Astrocyte of the spinal cord (primary cell): ENCODE measurements at regions not wholly inside any gene's neighbourhood (a gene's known extent, or its start where the extent isn't known, plus 50 kb on each side); places are given as distances from the start of the nearest gene placed in this dataset.
"Not testable (repeated sequence)": the region's sequence is repeated elsewhere in the genome, so short reads cannot be mapped to it uniquely, and the experiment has no call there.

Experiments
- DNase-seq: peaks from one replicate; pipeline ENCODE4 v3.0.0; 2011; ENCODE audit warnings: low read depth, low spot score
- H3K4me3 ChIP-seq: 2 replicates; pipeline ENCODE4 v1.5.1; 2011; ENCODE audit warnings: low read depth, mild to moderate bottlenecking, low read length, moderate library complexity
- in situ Hi-C: cut with HindIII; loops from 2 replicates; pipeline ENCODE4 v1.10.0; 2017; ENCODE audit warnings: low sequenced_read_pairs
- TF ChIP-seq, protein P1 (sequence below): IDR thresholded peaks from 2 replicates; pipeline ENCODE4 v1.5.1; 2012; ENCODE audit warnings: low read depth, mild to moderate bottlenecking, low read length, inconsistent platforms

GRCh38 chr18:38186491-38186890, 620.9 kb upstream of the CELF4 start:
- no peak for DNase-seq
- H3K4me3 ChIP-seq: no peak overlapping the region
- in situ Hi-C loops: no loop called here
- TF ChIP-seq, protein P1, sequence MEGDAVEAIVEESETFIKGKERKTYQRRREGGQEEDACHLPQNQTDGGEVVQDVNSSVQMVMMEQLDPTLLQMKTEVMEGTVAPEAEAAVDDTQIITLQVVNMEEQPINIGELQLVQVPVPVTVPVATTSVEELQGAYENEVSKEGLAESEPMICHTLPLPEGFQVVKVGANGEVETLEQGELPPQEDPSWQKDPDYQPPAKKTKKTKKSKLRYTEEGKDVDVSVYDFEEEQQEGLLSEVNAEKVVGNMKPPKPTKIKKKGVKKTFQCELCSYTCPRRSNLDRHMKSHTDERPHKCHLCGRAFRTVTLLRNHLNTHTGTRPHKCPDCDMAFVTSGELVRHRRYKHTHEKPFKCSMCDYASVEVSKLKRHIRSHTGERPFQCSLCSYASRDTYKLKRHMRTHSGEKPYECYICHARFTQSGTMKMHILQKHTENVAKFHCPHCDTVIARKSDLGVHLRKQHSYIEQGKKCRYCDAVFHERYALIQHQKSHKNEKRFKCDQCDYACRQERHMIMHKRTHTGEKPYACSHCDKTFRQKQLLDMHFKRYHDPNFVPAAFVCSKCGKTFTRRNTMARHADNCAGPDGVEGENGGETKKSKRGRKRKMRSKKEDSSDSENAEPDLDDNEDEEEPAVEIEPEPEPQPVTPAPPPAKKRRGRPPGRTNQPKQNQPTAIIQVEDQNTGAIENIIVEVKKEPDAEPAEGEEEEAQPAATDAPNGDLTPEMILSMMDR: no peak

GRCh38 chr18:38174594-38174993, 609.0 kb upstream of the CELF4 start:
- TF ChIP-seq, protein P1: no peak

DNA sequence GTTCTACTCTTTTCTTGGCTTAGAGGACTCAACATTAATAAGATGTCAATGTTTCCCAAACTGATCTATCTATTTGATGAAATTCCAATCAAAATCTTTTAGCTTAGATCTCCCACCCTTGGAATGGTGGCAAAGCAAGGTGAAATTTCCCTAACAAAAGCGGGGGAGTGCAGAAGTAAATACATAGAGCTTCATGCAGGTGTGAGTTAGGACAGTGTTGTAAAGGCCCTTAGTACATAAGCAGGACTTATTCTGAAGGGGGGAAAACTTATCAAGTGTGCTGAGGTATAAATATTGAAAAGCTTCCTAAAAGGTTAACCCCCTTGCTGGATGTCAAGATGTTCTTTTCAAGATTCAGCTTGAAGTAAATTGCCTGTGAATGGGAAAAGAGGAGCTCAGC, 608.6 kb upstream of the CELF4 start:
- in situ Hi-C loops: no loop called here
- TF ChIP-seq, protein P1: no peak
- DNase-seq: no peak
- no peak overlapping the region for H3K4me3 ChIP-seq

More at GRCh38 chr18:38174594-38174993, 609.0 kb upstream of the CELF4 start:
- H3K4me3 ChIP-seq: no peak overlapping the region
- in situ Hi-C loops: no loop called here
- DNase-seq: no peak

DNA sequence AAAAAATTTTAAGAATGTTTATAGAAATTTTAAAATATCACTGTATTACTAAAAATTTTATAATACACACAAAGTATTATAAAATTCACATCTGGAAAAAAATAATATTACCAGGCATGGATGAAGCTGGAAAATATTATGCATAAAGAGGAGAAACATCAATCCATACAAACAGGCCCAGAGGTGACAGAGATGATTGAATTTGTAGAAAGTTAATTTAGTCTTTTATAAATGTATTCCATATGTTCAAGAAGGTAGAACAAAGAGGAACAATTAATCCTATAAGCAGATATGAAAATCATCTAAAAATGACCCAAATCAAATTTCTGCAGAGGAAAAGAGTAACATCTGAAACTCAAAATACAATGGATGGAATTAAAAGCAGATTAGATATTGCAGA, 605.2 kb upstream of the CELF4 start:
- DNase-seq: no peak
- TF ChIP-seq, protein P1: no peak
- in situ Hi-C loops: no loop called here

GRCh38 chr18:38167623-38168022, 602.0 kb upstream of the CELF4 start:
- TF ChIP-seq, protein P1: no peak
- H3K4me3 ChIP-seq: no peak overlapping the region
- in situ Hi-C loops: no loop called here
- DNase-seq: no peak

More for the DNA sequence above, 605.2 kb upstream of the CELF4 start:
- H3K4me3 ChIP-seq: no peak overlapping the region

- DNase-seq, H3K4me3 ChIP-seq, in situ Hi-C loops: not testable (repeated sequence)
Measured at GRCh38 chr18:38153116-38153515, 587.5 kb upstream of the CELF4 start.

GRCh38 chr18:38116716-38117115, 551.1 kb upstream of the CELF4 start:
- TF ChIP-seq, protein P1: no peak
- H3K4me3 ChIP-seq: no peak overlapping the region
- DNase-seq: no peak
- in situ Hi-C loops: no loop called here
